Activated CD8-positive, alpha-beta memory T cell treated with anti-CD3 and anti-CD28 coated beads for 24 hours (primary cell): ENCODE measurements at regions not wholly inside any gene's neighbourhood (a gene's known extent, or its start where the extent isn't known, plus 50 kb on each side); places are given as distances from the start of the nearest gene placed in this dataset.
"Not testable (repeated sequence)": the region's sequence is repeated elsewhere in the genome, so short reads cannot be mapped to it uniquely, and the experiment has no call there.

Experiments
- DNase-seq: peaks from one replicate; pipeline ENCODE4 v3.0.0-alpha.2; 2020

DNA sequence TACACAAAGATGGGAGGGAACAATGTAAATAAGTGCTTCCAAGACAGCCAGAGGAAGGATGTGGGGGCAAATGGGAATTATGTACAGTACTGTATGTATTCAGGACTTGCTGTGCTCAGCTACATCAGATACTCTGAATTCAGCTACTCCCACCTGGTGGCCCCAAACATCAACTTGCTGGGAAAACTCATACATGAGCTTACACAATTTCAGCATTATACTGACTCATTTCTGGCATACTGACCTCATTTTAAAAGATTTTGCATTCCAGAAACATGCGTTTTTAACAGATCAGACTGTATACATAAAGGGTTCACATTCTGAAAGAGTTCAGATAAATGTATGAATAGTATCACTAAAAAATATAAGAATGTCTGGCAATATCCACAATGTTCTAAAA, 59.7 kb downstream of the GPX5 start:
- no peak for DNase-seq

- DNase-seq = no peak
Measured at GRCh38 chr6:28586324-28586723, 60.6 kb downstream of the GPX5 start.

DNA sequence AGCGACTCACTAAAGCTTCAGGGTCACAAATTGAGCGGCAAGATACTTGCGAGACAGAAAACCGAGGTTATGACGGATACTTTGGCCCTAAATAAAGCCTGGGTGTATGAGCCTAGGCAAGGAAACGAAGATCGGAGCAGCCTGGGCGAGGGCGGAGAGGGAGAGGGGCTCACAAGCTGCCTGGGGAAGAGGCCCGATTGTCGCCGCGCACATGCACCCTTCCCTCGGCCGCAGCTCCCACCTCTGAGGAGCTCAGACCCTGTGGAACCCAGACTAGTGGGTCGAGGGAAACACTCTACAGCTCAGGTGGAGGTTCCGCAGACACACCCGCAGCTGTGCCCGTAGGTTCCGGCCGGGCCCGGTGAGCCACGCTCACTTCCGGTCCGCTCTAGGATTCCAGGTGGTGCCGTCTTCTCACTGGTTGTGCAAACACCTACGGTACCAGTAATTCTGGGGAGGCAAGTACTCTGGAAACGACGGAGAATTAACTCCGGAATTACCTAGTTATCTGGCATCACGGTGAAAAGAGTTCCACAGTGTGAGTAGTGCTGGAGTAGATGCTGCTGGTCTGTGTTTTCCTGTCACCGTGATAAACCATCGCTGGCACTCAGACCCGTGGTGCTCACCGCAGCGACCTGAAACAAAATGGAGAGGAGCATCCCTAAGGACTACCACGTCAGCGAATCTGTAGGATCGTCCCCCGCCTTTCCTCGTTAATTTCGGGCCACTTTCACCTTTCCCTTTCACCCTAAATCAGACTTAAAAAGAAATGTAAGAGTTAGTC, 61.5 kb downstream of the GPX5 start:
- peak; percentile 82 for DNase-seq

GRCh38 chr6:28587746-28588075, 62.0 kb downstream of the GPX5 start:
- DNase-seq = no peak

GRCh38 chr6:28588666-28589065, 63.0 kb downstream of the GPX5 start:
- DNase-seq = no peak

GRCh38 chr6:28589234-28589956, 63.7 kb downstream of the GPX5 start:
- peak; percentile 72 for DNase-seq

DNA sequence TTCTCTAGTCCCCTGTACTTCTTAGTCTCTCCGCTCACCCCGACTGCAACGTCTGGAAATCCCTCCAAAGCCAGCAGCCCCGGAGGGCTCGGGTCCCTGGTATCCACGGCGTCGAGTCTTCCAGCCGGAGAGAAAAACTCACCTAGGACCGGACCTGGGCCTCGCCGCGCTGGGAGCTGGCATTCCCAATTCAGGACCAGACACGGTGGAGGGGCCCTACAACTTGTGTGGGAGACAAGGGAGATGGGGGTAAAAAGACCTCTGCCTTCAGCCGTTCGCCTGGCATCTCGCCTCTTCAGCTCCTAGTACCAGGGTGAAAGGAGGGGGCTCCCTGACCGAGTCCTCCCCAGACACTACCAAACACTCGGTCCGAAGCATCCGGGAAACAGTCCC, 64.3 kb downstream of the GPX5 start:
- no peak for DNase-seq

- peak; percentile 67 for DNase-seq
Measured at GRCh38 chr6:28597217-28597835, 71.6 kb downstream of the GPX5 start.

DNA sequence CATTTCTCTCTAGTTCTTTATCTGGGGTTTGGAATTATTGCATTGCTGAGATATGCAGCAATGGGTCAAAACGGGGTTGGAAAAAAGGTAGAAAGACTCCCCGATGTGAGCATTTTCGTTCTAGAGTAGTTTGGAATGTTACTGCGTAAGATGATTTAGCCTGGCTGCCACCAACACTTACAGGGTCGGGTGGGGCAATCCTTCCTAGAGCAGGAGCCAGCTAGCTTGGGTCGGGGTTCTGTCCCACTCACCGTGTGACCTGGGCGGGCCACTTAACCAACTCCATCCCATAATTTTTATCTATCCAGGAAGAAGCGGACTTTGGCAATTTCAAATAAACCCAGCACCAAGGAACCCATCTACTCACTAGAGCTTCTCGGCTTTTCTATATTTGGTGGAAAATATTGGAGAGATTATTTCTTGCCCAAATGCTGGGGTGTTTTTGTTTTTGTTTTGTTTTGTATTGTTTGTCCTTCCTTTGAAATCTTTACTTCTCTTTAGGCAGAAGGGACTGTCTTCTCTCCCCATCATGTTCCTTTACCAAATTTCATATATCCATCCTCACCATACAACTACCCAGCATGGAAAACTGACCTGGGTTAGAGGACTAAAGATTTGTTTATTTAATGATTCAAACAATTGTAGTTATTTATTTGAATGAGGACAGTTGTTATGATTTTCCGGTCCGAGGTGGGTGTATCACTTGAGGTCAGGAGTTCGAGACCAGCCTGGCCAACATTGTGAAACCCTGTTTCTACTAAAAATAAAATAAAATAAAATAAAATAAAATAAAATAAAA, 72.4 kb downstream of the GPX5 start:
- no peak for DNase-seq

DNA sequence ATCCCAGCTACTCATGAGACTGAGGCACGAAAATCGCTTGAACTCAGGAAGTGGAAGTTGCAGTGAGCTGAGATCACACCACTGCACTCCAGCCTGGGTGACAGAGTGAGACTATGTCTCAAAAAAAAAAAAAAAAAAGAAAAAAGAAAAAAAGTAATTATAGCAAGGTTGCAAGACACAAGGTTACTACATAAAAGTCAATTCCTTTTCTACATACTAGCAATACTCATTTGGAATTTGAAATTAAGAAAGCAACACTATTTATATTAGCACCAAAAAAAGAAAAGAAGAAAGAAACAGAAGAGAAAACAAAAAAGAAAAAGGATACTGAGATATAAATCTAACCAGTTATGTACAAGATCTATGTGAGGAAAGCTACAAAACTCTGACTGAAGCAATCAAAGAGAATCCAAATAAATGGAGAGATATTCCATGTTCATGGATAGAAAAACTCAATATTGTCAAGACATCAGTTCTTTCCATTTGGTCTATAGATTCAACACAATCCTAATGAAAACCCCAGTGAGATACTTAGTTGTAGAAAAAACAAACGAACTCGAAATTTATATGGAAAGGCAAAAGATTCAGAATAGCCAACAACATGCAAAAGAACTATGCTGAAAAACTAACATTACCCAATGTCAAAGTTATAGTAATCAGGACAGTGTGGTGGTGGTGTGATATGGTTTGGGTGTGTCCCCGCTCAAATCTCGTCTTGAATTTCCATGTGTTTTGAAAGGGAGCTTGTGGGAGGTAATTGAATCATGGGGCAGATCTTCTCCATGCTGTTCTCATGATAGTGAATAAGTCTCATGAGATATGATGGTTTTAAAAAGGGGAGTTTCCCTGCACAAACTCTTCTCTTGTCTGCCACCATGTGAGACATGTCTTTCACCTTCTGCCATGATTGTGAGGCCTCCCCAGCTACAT, 73.3 kb downstream of the GPX5 start:
- no peak for DNase-seq

GRCh38 chr6:28600245-28600644, 74.6 kb downstream of the GPX5 start:
- no peak for DNase-seq

- no peak for DNase-seq
Measured at GRCh38 chr6:28603891-28604290, 78.2 kb downstream of the GPX5 start.

DNA sequence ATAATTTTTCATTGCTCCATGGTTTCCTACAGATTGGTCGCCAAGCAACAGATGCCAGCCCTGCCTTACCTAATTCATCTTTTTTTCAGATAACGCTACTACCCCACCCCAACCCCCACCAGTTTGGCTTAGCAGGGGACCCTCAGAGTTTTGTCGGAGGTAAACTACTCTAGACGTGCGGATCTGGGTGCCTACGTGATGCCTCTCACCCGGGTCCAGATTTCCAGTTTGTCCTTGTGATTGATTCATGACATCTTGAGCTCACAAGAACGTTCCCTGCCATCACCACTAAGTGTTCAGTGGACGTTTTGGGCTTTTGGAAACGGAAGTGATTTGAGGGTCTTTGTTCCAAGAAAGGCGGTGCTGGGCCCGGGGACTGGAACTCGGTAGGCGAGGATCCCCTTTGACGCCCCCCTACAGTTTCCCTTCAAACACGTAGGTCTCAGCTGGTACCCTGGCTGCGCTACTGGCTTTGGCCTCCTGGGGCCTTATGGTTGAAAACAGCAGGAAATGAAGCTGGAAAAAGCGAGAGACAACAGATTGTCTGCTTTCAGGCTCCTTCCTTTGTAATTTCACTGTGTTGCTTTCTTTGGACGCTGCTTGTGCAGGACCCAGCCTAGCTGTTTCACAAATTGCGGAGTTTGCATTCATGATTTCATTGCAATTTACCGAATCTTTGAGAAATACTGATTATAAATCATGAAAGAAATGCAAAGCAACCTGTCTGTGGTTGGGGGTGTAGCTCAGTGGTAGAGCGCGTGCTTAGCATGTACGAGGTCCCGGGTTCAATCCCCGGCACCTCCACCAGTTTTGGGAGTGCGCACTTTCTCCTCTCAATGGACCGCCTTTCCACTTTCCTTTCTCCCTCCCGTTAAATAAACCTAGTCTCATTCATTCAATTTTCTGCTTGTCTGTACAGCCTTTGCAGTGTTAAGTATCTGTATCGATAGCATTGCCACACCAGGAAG, 81.0 kb downstream of the GPX5 start:
- DNase-seq = peak; percentile 75

DNA sequence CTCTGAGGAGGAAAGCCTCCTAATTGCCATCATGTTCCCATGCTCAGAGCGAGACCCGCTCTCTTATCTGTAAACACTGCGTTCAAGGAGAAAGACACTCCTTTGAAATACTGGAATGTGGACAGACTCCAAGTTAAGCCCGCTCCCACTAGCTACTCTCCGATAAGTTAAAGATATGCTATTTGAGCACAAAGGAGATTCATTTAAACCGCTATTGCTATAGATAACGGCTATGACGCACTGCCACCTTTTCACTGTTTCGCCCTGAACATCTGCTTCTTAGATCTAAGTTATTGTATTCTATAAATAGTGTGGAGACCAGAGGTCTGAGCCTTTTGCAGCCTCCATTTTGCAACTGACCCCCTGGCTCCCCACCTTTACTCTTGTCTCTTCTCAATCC, 82.3 kb downstream of the GPX5 start:
- no peak for DNase-seq

- no peak for DNase-seq
Measured at GRCh38 chr6:28609672-28610071, 84.0 kb downstream of the GPX5 start.

GRCh38 chr6:28615616-28615954, 89.9 kb downstream of the GPX5 start:
- no peak for DNase-seq

GRCh38 chr6:28615955-28616747, 90.5 kb downstream of the GPX5 start:
- no peak for DNase-seq

GRCh38 chr6:28618898-28619555, 93.3 kb downstream of the GPX5 start:
- no peak for DNase-seq

DNA sequence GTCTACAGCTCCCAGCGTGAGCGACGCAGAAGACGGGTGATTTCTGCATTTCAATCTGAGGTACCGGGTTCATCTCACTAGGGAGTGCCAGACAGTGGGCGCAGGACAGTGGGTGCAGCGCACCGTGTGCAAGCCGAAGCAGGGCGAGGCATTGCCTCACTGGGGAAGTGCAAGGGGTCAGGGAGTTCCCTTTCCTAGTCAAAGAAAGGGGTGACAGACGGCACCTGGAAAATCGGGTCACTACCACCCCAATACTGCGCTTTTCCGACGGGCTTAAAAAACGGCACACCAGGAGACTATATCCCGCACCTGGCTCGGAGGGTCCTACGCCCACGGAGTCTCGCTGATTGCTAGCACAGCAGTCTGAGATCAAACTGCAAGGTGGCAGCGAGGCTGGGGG, 95.6 kb downstream of the GPX5 start:
- not testable (repeated sequence) for DNase-seq

GRCh38 chr6:28623242-28623641, 97.6 kb downstream of the GPX5 start:
- DNase-seq = not testable (repeated sequence)
